IMR-90 (cell line): ENCODE measurements at regions not wholly inside any gene's neighbourhood (a gene's known extent, or its start where the extent isn't known, plus 50 kb on each side); places are given as distances from the start of the nearest gene placed in this dataset.

Experiments
- ATAC-seq: fragments of 200-7000 bp; cut with Tn5 transposase; 2 replicates; pipeline ENCODE4 v1.9.1; 2020; ENCODE audit warnings: low read depth, mild to moderate bottlenecking, moderate library complexity
- BruUV-seq: library from RNA; stranded (reverse); fragments of 400-500 nt; replicated peaks from 2 replicates; lab custom pipeline; 2021; lab: Mats Ljungman, UMichigan
- CTCF ChIA-PET: fragments of 300-600 bp; formaldehyde crosslinking; extraction: SDS; loops from one replicate; lab custom pipeline; 2021; ENCODE audit warnings: antibody characterized with exemption; lab: Yijun Ruan, JAX
- POLR2A ChIA-PET: fragments of 300-600 bp; sonication (Branson Sonifier 250); formaldehyde crosslinking; loops from one replicate; lab custom pipeline; 2022; ENCODE audit warnings: antibody characterized with exemption; ENCODE audit not compliant: unreplicated experiment; lab: Charles Lee
- DNase-seq: peaks from one replicate; pipeline ENCODE4 v3.0.0; 2013
- H2AFZ ChIP-seq: replicated peaks from 2 replicates; pipeline ENCODE3; 2013; ENCODE audit warnings: low read length, mild to moderate bottlenecking; ENCODE audit not compliant: poor library complexity
- H2AK5ac ChIP-seq: 2 replicates; pipeline ENCODE4 v1.6.1; 2013; ENCODE audit warnings: low read depth, low read length, inconsistent platforms
- H2AK9ac ChIP-seq: replicated peaks from 2 replicates; pipeline ENCODE3; 2013; ENCODE audit warnings: mild to moderate bottlenecking, low read depth, low read length, moderate library complexity; ENCODE audit not compliant: poor library complexity
- H2BK120ac ChIP-seq: 2 replicates; pipeline ENCODE4 v1.6.1; 2013; ENCODE audit warnings: low read depth, low read length, inconsistent platforms
- H2BK15ac ChIP-seq: 3 replicates; pipeline ENCODE4 v1.6.1; 2013; ENCODE audit warnings: low read depth, low read length, inconsistent platforms
- H2BK20ac ChIP-seq: 2 replicates; pipeline ENCODE4 v1.6.1; 2013; ENCODE audit warnings: low read depth, mild to moderate bottlenecking, inconsistent platforms, low read length, moderate library complexity
- H2BK5ac ChIP-seq: 2 replicates; pipeline ENCODE4 v1.6.1; 2013; ENCODE audit warnings: mild to moderate bottlenecking, low read depth, low read length, inconsistent platforms; ENCODE audit not compliant: poor library complexity, severe bottlenecking
- H3K14ac ChIP-seq: replicated peaks from 2 replicates; pipeline ENCODE4 v1.6.1; 2013; ENCODE audit warnings: low read depth, low read length, inconsistent platforms
- H3K18ac ChIP-seq: 2 replicates; pipeline ENCODE4 v1.6.1; 2013; ENCODE audit warnings: low read depth, low read length, control low read depth
- H3K23ac ChIP-seq: 2 replicates; pipeline ENCODE4 v1.6.1; 2013; ENCODE audit warnings: low read depth, low read length, inconsistent platforms
- H3K27ac ChIP-seq: 2 replicates; pipeline ENCODE4 v1.5.1; 2013; ENCODE audit warnings: mild to moderate bottlenecking, control low read depth, low read length; ENCODE audit not compliant: insufficient read depth
- H3K27me3 ChIP-seq: 2 replicates; pipeline ENCODE4 v1.6.1; 2013; ENCODE audit warnings: low read length; ENCODE audit not compliant: control insufficient read depth, insufficient read depth
- H3K36me3 ChIP-seq: 2 replicates; pipeline ENCODE4 v1.6.1; 2013; ENCODE audit warnings: low read length, mixed read lengths; ENCODE audit not compliant: control insufficient read depth, insufficient read depth
- H3K4ac ChIP-seq: 2 replicates; pipeline ENCODE4 v1.6.1; 2013; ENCODE audit warnings: low read depth, low read length, inconsistent platforms
- H3K4me1 ChIP-seq: 2 replicates; pipeline ENCODE4 v1.6.1; 2013; ENCODE audit warnings: low read length, mixed read lengths; ENCODE audit not compliant: control insufficient read depth, insufficient read depth
- H3K4me2 ChIP-seq: 2 replicates; pipeline ENCODE4 v1.6.1; 2013; ENCODE audit warnings: low read depth, mild to moderate bottlenecking, control low read depth, low read length, moderate library complexity
- H3K4me3 ChIP-seq: 2 replicates; pipeline ENCODE4 v1.5.1; 2013; ENCODE audit warnings: low read depth, mild to moderate bottlenecking, control low read depth, low read length, moderate library complexity; ENCODE audit not compliant: insufficient read depth
- H3K56ac ChIP-seq: 2 replicates; pipeline ENCODE4 v1.6.1; 2013; ENCODE audit warnings: low read length, inconsistent platforms; ENCODE audit not compliant: insufficient read depth; ENCODE audit errors: extremely low read depth
- H3K79me1 ChIP-seq, 2 experiments: 2 replicates each; pipeline ENCODE4 v1.6.1; 2013; ENCODE audit warnings: low read length in 2 of 2, inconsistent platforms in 1 of 2, low read depth in 1 of 2
- H3K9ac ChIP-seq: 2 replicates; pipeline ENCODE4 v1.6.1; 2013; ENCODE audit warnings: low read depth, low read length, control low read depth
- H3K9me1 ChIP-seq: 2 replicates; pipeline ENCODE4 v1.6.1; 2013; ENCODE audit warnings: low read length, inconsistent platforms; ENCODE audit not compliant: insufficient read depth
- H3K9me3 ChIP-seq: 2 replicates; pipeline ENCODE4 v1.6.1; 2013; ENCODE audit warnings: low read length; ENCODE audit not compliant: control insufficient read depth, insufficient read depth
- H4K20me1 ChIP-seq: 2 replicates; pipeline ENCODE4 v1.6.1; 2013; ENCODE audit warnings: low read length, inconsistent platforms; ENCODE audit not compliant: insufficient read depth
- H4K5ac ChIP-seq: 2 replicates; pipeline ENCODE4 v1.6.1; 2013; ENCODE audit warnings: mild to moderate bottlenecking, low read depth, low read length, control low read depth
- H4K8ac ChIP-seq, 2 experiments: 2 replicates each; pipeline ENCODE4 v1.6.1; 2013; ENCODE audit warnings: low read depth in 2 of 2, low read length in 2 of 2, control low read depth in 1 of 2, inconsistent platforms in 1 of 2
- H4K91ac ChIP-seq: 2 replicates; pipeline ENCODE4 v1.6.1; 2013; ENCODE audit warnings: low read depth, low read length, inconsistent platforms; ENCODE audit not compliant: insufficient read depth
- CEBPB ChIP-seq: IDR thresholded peaks from 2 replicates; pipeline ENCODE4 v1.6.1; 2012; ENCODE audit warnings: low read depth, low read length, improper control_type of control experiment
- RAD21 ChIP-seq: IDR thresholded peaks from 2 replicates; pipeline ENCODE4 v1.6.1; 2012; ENCODE audit warnings: low read length, improper control_type of control experiment
- WGBS, 2 experiments: methylation state at CpG; one replicate each; pipeline versions ENCODE4 v1.1.5 to v1.1.7; 2013; ENCODE audit warnings: missing lambda C conversion rate in 2 of 2; ENCODE audit not compliant: insufficient read length in 1 of 2; ENCODE audit errors: extremely low coverage in 2 of 2; 5-methylcytosine and 5-hydroxymethylcytosine counted together
- dilution Hi-C: fragments of 300-500 bp; cut with HindIII; formaldehyde crosslinking; loops from one replicate; pipeline ENCODE4 v1.14.3; 2018; ENCODE audit warnings: low sequenced_read_pairs; ENCODE audit not compliant: unreplicated experiment
- in situ Hi-C: fragments of 300-500 bp; cut with MboI; formaldehyde crosslinking; loops from 3 replicates; pipeline ENCODE4 v1.14.3; 2019; ENCODE audit warnings: low sequenced_read_pairs, inconsistent platforms, mixed read lengths
- intact Hi-C: fragments of 100-400 bp; cut with micrococcal nuclease; formaldehyde crosslinking; loops from 2 replicates; pipeline ENCODE4 v1.10.0; 2022

DNA sequence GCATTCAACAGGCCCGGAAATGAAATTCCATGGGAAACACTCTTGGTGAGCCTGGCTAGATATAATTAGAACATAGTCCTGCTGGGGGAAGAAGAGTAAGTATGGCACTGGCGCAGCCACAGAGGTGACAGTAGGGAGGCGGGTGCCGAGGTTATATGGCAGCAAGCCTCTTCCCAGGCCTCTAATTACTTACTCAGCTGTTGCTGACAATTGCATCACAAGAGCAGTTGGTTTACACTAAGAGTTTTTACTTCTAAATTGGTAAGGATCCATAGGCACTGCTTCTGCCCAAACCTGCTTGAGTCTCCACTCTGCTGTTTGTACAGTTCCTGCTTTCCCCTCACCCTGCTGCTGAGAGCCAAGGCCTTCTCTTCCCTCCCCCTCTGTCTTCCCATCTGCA, 93.3 kb upstream of the DUSP5 start:
- H2BK120ac ChIP-seq = peak overlapping the region; percentile 68; the same call in 1 of the 2 replicates

More for the DNA sequence above, 93.3 kb upstream of the DUSP5 start:
- dilution Hi-C loops (no loop called here), in situ Hi-C loops (no loop called here), intact Hi-C loops (no loop called here)
- H3K27me3 ChIP-seq = no peaks in the 10 kb centered on the region
- H4K5ac ChIP-seq = no peak overlapping the region; the same call in 1 of the 2 replicates
- no peak overlapping the region for H2BK5ac ChIP-seq
- no peak overlapping the region for H2AFZ ChIP-seq
- H3K79me1 ChIP-seq = peaks cover 0 to 13% of the 10 kb centered on the region in 2 experiments; a peak in 2 of 4 replicates
- peaks cover 19% of the 10 kb centered on the region for H3K4me1 ChIP-seq
- no peaks in the 10 kb centered on the region for H3K36me3 ChIP-seq
- H3K23ac ChIP-seq = no peak overlapping the region
- BruUV-seq = no TSS peak
- peak overlapping the region; percentile 5; the same call in 1 of the 2 replicates for H3K18ac ChIP-seq
- H3K4me3 ChIP-seq = no peak overlapping the region
- H3K27ac ChIP-seq = no peak overlapping the region
- H2BK20ac ChIP-seq = peak overlapping the region; percentile 36; the same call in 1 of the 2 replicates
- no peak overlapping the region for H2AK9ac ChIP-seq
- H2AK5ac ChIP-seq = peak overlapping the region; percentile 18; the same call in 1 of the 2 replicates
- ChIA-PET POLR2A (no interaction called here), CTCF (interaction anchor here (1.0 kb wide), 1 partner anchor 14 kb away, joined by 3 read pairs; no protein-coding TSS in a partner anchor)
- no peak overlapping the region for H3K14ac ChIP-seq
- TF ChIP-seq RAD21 = no peak
- TF ChIP-seq CEBPB = peak; percentile 58
- H3K9ac ChIP-seq = no peak overlapping the region
- H3K4ac ChIP-seq = peak overlapping the region; percentile 30
- H4K8ac ChIP-seq = peak overlapping the region in 1 of 2 experiments; percentile 41; a peak in 2 of 4 replicates
- H4K20me1 ChIP-seq = no peaks in the 10 kb centered on the region
- peak overlapping the region; percentile 38; the same call in 1 of the 3 replicates for H2BK15ac ChIP-seq
- H3K9me1 ChIP-seq = peaks cover 31% of the 10 kb centered on the region
- no peak overlapping the region for H3K4me2 ChIP-seq
- ATAC-seq (no peak), DNase-seq (no peak)
- no CpG with 5 or more reads among the region's 4 CpGs for WGBS, 2 experiments
- H3K56ac ChIP-seq = no peak overlapping the region
- H3K9me3 ChIP-seq = no peaks in the 10 kb centered on the region
- H4K91ac ChIP-seq = peak overlapping the region; percentile 55; the same call in 1 of the 2 replicates
